Thyroid gland (tissue), 4 donors: ENCODE measurements at regions not wholly inside any gene's neighbourhood (a gene's known extent, or its start where the extent isn't known, plus 50 kb on each side); places are given as distances from the start of the nearest gene placed in this dataset.
A peak's percentile ranks its signal among the peaks of the same experiment; 100 is the strongest.

Source experiments
- DNase-seq, 2 donors: peaks; one replicate each; pipeline ENCODE4 v3.0.0-alpha.2; 2019
- H3K27ac ChIP-seq, 3 donors: fragments of 200-600 bp; sonication (generic); 1 replicate in 2 of 3; 2 replicates in 1 of 3; pipeline ENCODE4 v1.5.1; 2016 to 2019; ENCODE audit warnings: mild to moderate bottlenecking in 1 of 3, moderate library complexity in 1 of 3
- H3K27me3 ChIP-seq: fragments of 200-600 bp; sonication (generic); one replicate; pipeline ENCODE4 v1.5.1; 2019
- H3K36me3 ChIP-seq, 2 donors: fragments of 200-600 bp; sonication (generic); one replicate each; pipeline ENCODE4 v1.5.1; 2016 to 2019
- H3K4me1 ChIP-seq, 2 donors: fragments of 200-600 bp; sonication (generic); one replicate each; pipeline ENCODE4 v1.5.1; 2017 to 2019
- H3K4me3 ChIP-seq, 3 donors: fragments of 200-600 bp; sonication (generic); replicated peaks in 1 of 3; 1 replicate in 2 of 3; 2 replicates in 1 of 3; pipeline ENCODE4 v1.5.1; 2016; ENCODE audit warnings: mild to moderate bottlenecking in 1 of 3
- H3K9me3 ChIP-seq: fragments of 200-600 bp; sonication (generic); one replicate; pipeline ENCODE4 v1.5.1; 2017
- POLR2A ChIP-seq, 2 donors: fragments of 450-650 bp; IDR thresholded peaks; one replicate each; pipeline ENCODE4 v1.6.1; 2017; ENCODE audit warnings: antibody characterized with exemption in 2 of 2, mild to moderate bottlenecking in 2 of 2, moderate library complexity in 1 of 2
- WGBS, 2 donors: methylation state at CpG; one replicate each; pipeline ENCODE4 v1.1.5; 2017; 5-methylcytosine and 5-hydroxymethylcytosine counted together
- intact Hi-C: fragments of 100-400 bp; cut with DNase I; formaldehyde crosslinking; loops from one replicate; pipeline ENCODE4 v1.15.1; 2023
- TF ChIP-seq, protein P1 (sequence below), 6 experiments: fragments of 200-600 bp in 3 of 6; fragments of 450-650 bp in 3 of 6; sonication (generic) in 3 of 6; IDR thresholded peaks; one replicate each; pipeline ENCODE4 v1.5.1; 2016 to 2019; ENCODE audit warnings: antibody characterized with exemption in 6 of 6, mild to moderate bottlenecking in 2 of 6, inconsistent platforms in 1 of 6, moderate library complexity in 1 of 6

DNA sequence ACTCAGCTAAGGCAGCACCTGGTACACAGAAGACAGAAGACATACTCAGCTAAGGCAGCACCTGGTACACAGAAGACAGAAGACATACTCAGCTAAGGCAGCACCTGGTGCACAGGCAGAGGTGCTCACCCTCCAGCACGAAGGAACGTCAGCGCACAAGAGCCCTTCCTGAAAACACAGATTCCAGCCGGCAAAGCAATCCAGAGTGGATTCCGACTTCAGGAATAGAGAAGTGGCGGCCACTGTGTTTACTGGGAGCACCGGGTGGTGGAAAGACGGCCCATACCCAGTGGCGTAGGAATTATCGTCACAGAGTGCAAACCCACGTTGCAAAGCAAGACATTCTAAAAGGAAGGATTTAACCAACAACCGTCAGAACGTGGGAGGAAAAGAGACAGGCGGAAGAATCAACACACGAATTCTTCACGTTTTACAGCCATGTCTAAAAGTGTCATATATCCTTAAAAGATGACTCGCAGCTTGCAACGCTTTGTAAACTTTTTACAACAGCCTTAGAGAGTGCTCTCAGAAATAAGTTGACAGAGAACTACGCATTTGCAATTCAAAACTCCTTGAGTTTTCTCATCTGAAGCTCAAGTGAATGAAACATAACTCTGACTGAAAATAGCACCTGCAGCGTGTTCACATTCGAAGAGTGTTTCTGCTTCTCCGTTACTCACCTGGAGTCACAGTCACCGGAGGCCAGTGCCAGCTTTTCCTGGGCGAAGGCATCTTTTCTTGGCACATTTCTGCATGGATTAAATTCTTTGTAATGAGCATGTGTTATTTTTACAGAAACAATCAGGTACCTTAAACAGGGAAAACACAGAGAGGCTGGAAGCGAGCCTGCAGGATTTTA is 55.8 kb upstream of the GALNT9 start:
- Histone ChIP-seq H3K27me3 (no peaks in the 10 kb centered on the region), H3K36me3 (no peaks in the 10 kb centered on the region), H3K9me3 (no peaks in the 10 kb centered on the region), H3K4me1 (peaks cover 7 to 14% of the 10 kb centered on the region in 2 donors), H3K27ac (no peak overlapping the region), H3K4me3 (peak overlapping the region in 1 of 3 donors; percentile 9)
- WGBS, 2 donors: 22 to 26% methylated on average over 24 to 25 of the region's 25 CpGs
- peak; percentile 35 to 47 for DNase-seq
- TF ChIP-seq, protein P1, sequence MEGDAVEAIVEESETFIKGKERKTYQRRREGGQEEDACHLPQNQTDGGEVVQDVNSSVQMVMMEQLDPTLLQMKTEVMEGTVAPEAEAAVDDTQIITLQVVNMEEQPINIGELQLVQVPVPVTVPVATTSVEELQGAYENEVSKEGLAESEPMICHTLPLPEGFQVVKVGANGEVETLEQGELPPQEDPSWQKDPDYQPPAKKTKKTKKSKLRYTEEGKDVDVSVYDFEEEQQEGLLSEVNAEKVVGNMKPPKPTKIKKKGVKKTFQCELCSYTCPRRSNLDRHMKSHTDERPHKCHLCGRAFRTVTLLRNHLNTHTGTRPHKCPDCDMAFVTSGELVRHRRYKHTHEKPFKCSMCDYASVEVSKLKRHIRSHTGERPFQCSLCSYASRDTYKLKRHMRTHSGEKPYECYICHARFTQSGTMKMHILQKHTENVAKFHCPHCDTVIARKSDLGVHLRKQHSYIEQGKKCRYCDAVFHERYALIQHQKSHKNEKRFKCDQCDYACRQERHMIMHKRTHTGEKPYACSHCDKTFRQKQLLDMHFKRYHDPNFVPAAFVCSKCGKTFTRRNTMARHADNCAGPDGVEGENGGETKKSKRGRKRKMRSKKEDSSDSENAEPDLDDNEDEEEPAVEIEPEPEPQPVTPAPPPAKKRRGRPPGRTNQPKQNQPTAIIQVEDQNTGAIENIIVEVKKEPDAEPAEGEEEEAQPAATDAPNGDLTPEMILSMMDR (IDR thresholded peaks at IDR 0.05): no peak
- TF ChIP-seq POLR2A (IDR thresholded peaks at IDR 0.05): no peak
- intact Hi-C loops: no loop called here

DNA sequence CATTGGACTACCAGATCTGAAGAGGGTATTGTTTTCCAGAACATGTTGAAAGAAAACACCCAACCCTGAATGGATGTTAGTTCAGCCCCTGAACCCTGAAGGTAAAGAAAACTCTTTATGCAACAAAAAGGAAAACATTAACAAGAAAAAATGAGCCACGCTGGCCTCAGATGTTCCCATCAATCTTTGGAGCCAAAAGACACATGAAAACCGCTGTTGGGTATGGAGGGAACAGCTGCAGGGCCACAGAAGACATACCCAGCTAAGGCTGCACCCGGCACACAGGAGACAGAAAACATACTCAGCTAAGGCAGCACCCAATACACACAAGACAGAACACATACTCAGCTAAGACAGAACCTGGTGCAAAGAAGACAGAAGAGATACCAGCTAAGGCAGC is 51.3 kb upstream of the GALNT9 start:
- DNase-seq: no peak
- no peaks in the 10 kb centered on the region for H3K9me3 ChIP-seq
- TF ChIP-seq POLR2A (IDR thresholded peaks at IDR 0.05): no peak
- TF ChIP-seq, protein P1 (IDR thresholded peaks at IDR 0.05): no peak
- H3K4me3 ChIP-seq: no peak overlapping the region
- WGBS, 2 donors: 58 to 61% methylated on average over 3 of the region's 3 CpGs
- no peak overlapping the region for H3K27ac ChIP-seq
- peaks cover 6% of the 10 kb centered on the region for H3K27me3 ChIP-seq
- peaks cover 1 to 9% of the 10 kb centered on the region in 2 donors for H3K4me1 ChIP-seq
- intact Hi-C loops: no loop called here
- H3K36me3 ChIP-seq: no peaks in the 10 kb centered on the region

DNA sequence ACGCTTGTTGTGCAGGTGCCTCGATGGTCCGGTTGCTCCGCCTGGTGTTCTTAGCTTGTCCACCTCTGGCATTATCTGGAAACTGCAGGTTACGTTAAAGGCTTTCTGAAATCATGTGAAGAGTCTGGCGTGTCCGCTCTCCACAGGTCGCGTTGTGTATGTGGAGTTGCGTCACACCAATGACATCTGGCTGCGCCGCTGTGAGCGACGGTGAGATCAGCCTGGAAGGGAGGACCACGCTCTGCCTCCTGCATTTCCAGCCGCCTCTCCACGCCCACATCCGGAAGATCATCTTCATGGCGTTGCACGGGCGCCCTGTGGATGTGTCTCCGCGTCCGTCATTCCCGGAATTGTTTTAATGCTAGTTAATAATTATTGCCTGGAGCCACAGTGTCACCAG is 50.6 kb upstream of the GALNT9 start:
- no peak for DNase-seq
- no peaks in the 10 kb centered on the region for H3K36me3 ChIP-seq

DNA sequence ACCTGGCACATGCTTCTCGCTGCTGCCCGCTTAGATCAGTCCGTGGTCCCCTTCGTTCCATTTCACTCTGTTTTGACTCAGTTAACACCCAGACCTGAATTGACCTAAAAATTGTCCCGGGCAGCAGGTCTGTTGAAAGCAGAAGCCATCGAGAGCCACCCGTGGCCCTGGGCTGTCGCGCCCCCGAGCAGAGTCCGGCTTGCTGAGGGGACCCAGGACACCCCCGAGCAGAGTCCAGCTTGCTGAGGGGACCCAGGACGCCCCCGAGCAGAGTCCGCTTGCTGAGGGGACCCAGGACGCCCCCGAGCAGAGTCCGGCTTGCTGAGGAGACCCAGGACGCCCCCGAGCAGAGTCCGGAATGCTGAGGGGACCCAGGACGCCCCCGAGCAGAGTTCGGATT is 50.2 kb upstream of the GALNT9 start:
- intact Hi-C loops: no loop called here
- DNase-seq: no peak
- peaks cover 6% of the 10 kb centered on the region for H3K27me3 ChIP-seq

More for the DNA sequence above, 50.6 kb upstream of the GALNT9 start:
- no peaks in the 10 kb centered on the region for H3K9me3 ChIP-seq
- peaks cover 0 to 2% of the 10 kb centered on the region in 2 donors for H3K4me1 ChIP-seq
- peaks cover 6% of the 10 kb centered on the region for H3K27me3 ChIP-seq
- 83 to 91% methylated on average over 18 to 25 of the region's 25 CpGs for WGBS, 2 donors
- intact Hi-C loops: no loop called here
- TF ChIP-seq, protein P1 (IDR thresholded peaks at IDR 0.05): no peak
- TF ChIP-seq POLR2A (IDR thresholded peaks at IDR 0.05): no peak
- H3K27ac ChIP-seq: no peak overlapping the region
- no peak overlapping the region for H3K4me3 ChIP-seq

More for the DNA sequence above, 50.2 kb upstream of the GALNT9 start:
- no peaks in the 10 kb centered on the region for H3K9me3 ChIP-seq
- no peak for TF ChIP-seq POLR2A (IDR thresholded peaks at IDR 0.05)
- TF ChIP-seq, protein P1 (IDR thresholded peaks at IDR 0.05): no peak
- no peak overlapping the region for H3K4me3 ChIP-seq
- 80 to 81% methylated on average over 15 to 16 of the region's 24 CpGs for WGBS, 2 donors
- no peaks in the 10 kb centered on the region for H3K4me1 ChIP-seq
- no peak overlapping the region for H3K27ac ChIP-seq
- H3K36me3 ChIP-seq: no peaks in the 10 kb centered on the region
